Mesothelial cell of epicardium (in vitro differentiated cells): ENCODE measurements at regions not wholly inside any gene's neighbourhood (a gene's known extent, or its start where the extent isn't known, plus 50 kb on each side); places are given as distances from the start of the nearest gene placed in this dataset.

Experiments
- DNase-seq, 2 experiments: peaks; one replicate each; pipeline ENCODE4 v3.0.0; 2021; ENCODE audit warnings: low spot score in 2 of 2; ENCODE audit not compliant: unreplicated experiment in 2 of 2
- H3K27ac Mint-ChIP-seq: 2 replicates; pipeline ENCODE4 v1.8.0; 2021; ENCODE audit warnings: mixed read lengths
- H3K27me3 Mint-ChIP-seq: 2 replicates; pipeline ENCODE4 v1.8.0; 2021; ENCODE audit warnings: low read depth, mixed read lengths
- H3K36me3 Mint-ChIP-seq: 2 replicates; pipeline ENCODE4 v1.8.0; 2021; ENCODE audit warnings: mixed read lengths
- H3K4me1 Mint-ChIP-seq: 2 replicates; pipeline ENCODE4 v1.8.0; 2021; ENCODE audit warnings: mixed read lengths
- H3K4me3 Mint-ChIP-seq: 2 replicates; pipeline ENCODE4 v1.8.0; 2021; ENCODE audit warnings: mild to moderate bottlenecking, moderate library complexity, mixed read lengths
- H3K9me3 Mint-ChIP-seq: 2 replicates; pipeline ENCODE4 v1.8.0; 2021; ENCODE audit warnings: mixed read lengths
- TF ChIP-seq, protein P1 (sequence below): fragments of 200-600 bp; sonication (generic); IDR thresholded peaks from one replicate; pipeline ENCODE4 v1.5.0; 2021; ENCODE audit warnings: antibody characterized with exemption; ENCODE audit not compliant: unreplicated experiment

DNA sequence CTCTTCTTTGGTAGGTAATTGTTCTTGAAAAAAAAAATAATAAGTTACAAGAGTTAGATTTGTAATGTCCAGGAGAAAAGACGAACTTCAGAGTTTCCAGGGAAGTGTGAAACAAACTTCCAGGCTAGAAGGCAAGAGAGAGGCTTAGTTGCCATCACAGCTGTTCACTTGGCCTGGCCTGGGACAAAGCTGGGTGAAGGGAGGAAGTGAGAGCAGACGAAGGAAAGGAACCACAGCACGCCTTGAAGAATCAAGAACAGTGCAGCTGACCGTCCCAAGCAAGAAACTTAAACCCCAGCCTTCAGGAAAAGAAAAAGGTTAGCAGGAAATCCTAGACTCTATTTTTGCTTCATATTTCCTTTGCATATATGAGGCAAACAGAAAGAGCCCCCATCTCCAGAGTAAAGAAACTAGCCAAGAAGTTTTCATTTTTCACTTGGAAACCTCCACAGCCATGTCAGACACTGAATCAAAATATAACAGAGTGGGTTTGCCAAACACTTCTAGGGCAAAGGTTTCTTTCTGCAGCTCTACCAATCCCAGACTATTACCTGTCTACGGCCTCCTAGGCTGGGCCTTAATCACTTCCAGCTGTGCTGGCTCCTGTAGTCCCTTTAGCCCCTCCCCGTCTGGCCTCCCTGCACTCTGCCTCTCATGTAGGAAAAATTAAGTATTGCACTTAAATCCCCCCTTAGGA is 209.6 kb downstream of the SPATA18 start:
- no peak for DNase-seq
- Mint-ChIP-seq H3K36me3 (no peaks in the 10 kb centered on the region), H3K27ac (peak overlapping the region; percentile 80), H3K9me3 (no peaks in the 10 kb centered on the region), H3K27me3 (no peaks in the 10 kb centered on the region), H3K4me1 (peaks cover 26% of the 10 kb centered on the region), H3K4me3 (no peak overlapping the region)
- TF ChIP-seq, protein P1, sequence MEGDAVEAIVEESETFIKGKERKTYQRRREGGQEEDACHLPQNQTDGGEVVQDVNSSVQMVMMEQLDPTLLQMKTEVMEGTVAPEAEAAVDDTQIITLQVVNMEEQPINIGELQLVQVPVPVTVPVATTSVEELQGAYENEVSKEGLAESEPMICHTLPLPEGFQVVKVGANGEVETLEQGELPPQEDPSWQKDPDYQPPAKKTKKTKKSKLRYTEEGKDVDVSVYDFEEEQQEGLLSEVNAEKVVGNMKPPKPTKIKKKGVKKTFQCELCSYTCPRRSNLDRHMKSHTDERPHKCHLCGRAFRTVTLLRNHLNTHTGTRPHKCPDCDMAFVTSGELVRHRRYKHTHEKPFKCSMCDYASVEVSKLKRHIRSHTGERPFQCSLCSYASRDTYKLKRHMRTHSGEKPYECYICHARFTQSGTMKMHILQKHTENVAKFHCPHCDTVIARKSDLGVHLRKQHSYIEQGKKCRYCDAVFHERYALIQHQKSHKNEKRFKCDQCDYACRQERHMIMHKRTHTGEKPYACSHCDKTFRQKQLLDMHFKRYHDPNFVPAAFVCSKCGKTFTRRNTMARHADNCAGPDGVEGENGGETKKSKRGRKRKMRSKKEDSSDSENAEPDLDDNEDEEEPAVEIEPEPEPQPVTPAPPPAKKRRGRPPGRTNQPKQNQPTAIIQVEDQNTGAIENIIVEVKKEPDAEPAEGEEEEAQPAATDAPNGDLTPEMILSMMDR = no peak

DNA sequence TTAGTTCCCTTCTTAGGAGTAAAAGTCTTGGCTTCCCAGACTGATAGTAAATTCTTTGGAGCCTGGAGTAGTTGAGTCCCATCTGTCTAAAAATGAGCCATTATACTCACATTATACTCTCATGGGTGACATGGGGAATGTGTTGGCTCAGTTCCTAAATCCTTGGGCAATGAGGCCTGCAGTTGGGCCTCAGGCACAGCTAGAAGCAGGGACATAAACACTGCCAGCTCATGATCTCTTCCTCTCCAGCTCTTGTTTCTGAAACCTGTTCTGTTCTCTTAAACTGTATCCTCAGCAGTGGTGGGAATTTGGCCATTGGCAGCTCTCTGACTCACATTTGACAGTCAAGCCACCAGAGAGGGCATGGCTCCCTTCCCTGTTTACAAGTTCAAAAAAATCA is 212.5 kb downstream of the SPATA18 start:
- no peak for DNase-seq
- H3K4me1 Mint-ChIP-seq = peaks cover 34% of the 10 kb centered on the region
- H3K36me3 Mint-ChIP-seq = no peaks in the 10 kb centered on the region
- H3K27ac Mint-ChIP-seq = no peak overlapping the region
- no peaks in the 10 kb centered on the region for H3K27me3 Mint-ChIP-seq
- TF ChIP-seq, protein P1 = no peak
- H3K9me3 Mint-ChIP-seq = no peaks in the 10 kb centered on the region
- H3K4me3 Mint-ChIP-seq = no peak overlapping the region

- no peak for DNase-seq
- Mint-ChIP-seq H3K27me3 (peaks cover 2% of the 10 kb centered on the region), H3K27ac (peak overlapping the region; percentile 41), H3K4me1 (peaks cover 26% of the 10 kb centered on the region), H3K9me3 (no peaks in the 10 kb centered on the region), H3K4me3 (no peak overlapping the region), H3K36me3 (no peaks in the 10 kb centered on the region)
- TF ChIP-seq, protein P1 = no peak
Measured at GRCh38 chr4:52265781-52266525, 214.8 kb downstream of the SPATA18 start.

GRCh38 chr4:52266537-52267137 is 215.5 kb downstream of the SPATA18 start:
- Mint-ChIP-seq H3K27me3 (peaks cover 2% of the 10 kb centered on the region), H3K27ac (peak overlapping the region; percentile 41), H3K9me3 (peaks cover 2% of the 10 kb centered on the region), H3K4me1 (peaks cover 22% of the 10 kb centered on the region), H3K36me3 (no peaks in the 10 kb centered on the region), H3K4me3 (no peak overlapping the region)
- DNase-seq = no peak
- TF ChIP-seq, protein P1 = no peak

DNA sequence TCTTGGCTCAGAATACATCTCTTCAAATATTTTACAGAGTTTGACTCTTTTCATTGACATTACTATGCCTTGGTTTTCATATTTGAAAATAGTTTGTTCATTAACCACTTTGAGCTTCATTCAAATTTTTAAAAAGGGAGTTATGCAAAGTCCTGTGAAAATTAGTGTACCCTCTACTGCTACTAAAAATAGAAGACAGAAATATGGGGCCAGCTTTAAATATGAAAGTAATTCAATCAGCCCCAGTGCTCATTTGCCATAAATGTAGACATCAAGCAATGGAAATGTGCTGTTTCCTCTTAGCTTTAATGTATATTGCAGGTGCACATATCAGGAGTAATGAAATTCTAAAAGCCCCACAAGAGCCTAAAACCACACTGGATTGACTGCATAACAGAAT is 218.7 kb downstream of the SPATA18 start:
- DNase-seq = no peak
- Mint-ChIP-seq H3K4me3 (no peak overlapping the region), H3K27ac (no peak overlapping the region), H3K9me3 (peaks cover 21% of the 10 kb centered on the region), H3K27me3 (peaks cover 2% of the 10 kb centered on the region), H3K4me1 (peaks cover 19% of the 10 kb centered on the region), H3K36me3 (no peaks in the 10 kb centered on the region)
- TF ChIP-seq, protein P1 = no peak
